AG20443 (cell line): ENCODE measurements at regions not wholly inside any gene's neighbourhood (a gene's known extent, or its start where the extent isn't known, plus 50 kb on each side); places are given as distances from the start of the nearest gene placed in this dataset.
"Not testable (repeated sequence)": the region's sequence is repeated elsewhere in the genome, so short reads cannot be mapped to it uniquely, and the experiment has no call there.

Experiments used
- DNase-seq: peaks from one replicate; pipeline ENCODE4 v3.0.0; 2012; ENCODE audit warnings: low spot score, mixed read lengths

GRCh38 chr7:13577566-13578145, 411.8 kb downstream of the ETV1 start:
- DNase-seq, result no peak

GRCh38 chr7:13578294-13578693, 411.2 kb downstream of the ETV1 start:
- no peak for DNase-seq

GRCh38 chr7:13581097-13581496, 408.4 kb downstream of the ETV1 start:
- DNase-seq, result no peak

- no peak for DNase-seq
These were observed 395.6 kb downstream of the ETV1 start for GRCh38 chr7:13593854-13594253.

GRCh38 chr7:13602036-13602435, 387.4 kb downstream of the ETV1 start:
- no peak for DNase-seq

GRCh38 chr7:13603016-13603415, 386.4 kb downstream of the ETV1 start:
- no peak for DNase-seq

- no peak for DNase-seq
These were observed 385.8 kb downstream of the ETV1 start for GRCh38 chr7:13603661-13604060.

GRCh38 chr7:13604178-13604577, 385.3 kb downstream of the ETV1 start:
- DNase-seq, result no peak

- DNase-seq, result no peak
These were observed 379.1 kb downstream of the ETV1 start for GRCh38 chr7:13610372-13610771.

GRCh38 chr7:13615679-13616078, 373.8 kb downstream of the ETV1 start:
- DNase-seq, result no peak

- no peak for DNase-seq
These were observed 362.0 kb downstream of the ETV1 start for GRCh38 chr7:13627455-13627854.

- DNase-seq, result peak; percentile 24
These were observed 361.0 kb downstream of the ETV1 start for GRCh38 chr7:13628239-13629001.

GRCh38 chr7:13631207-13632049, 358.0 kb downstream of the ETV1 start:
- not testable (repeated sequence) for DNase-seq

- DNase-seq, result no peak
These were observed 355.6 kb downstream of the ETV1 start for GRCh38 chr7:13633857-13634256.

GRCh38 chr7:13639396-13639795, 350.1 kb downstream of the ETV1 start:
- no peak for DNase-seq

- peak; percentile 31 for DNase-seq
These were observed 347.8 kb downstream of the ETV1 start for GRCh38 chr7:13641714-13642113.

GRCh38 chr7:13651167-13651566, 338.3 kb downstream of the ETV1 start:
- DNase-seq, result no peak

- DNase-seq, result no peak
These were observed 333.1 kb downstream of the ETV1 start for GRCh38 chr7:13656330-13656729.

GRCh38 chr7:13673290-13673689, 316.2 kb downstream of the ETV1 start:
- DNase-seq, result no peak

GRCh38 chr7:13682626-13683025, 306.8 kb downstream of the ETV1 start:
- DNase-seq, result no peak

- DNase-seq, result no peak
These were observed 302.0 kb downstream of the ETV1 start for GRCh38 chr7:13687500-13687899.

- no peak for DNase-seq
These were observed 296.9 kb downstream of the ETV1 start for GRCh38 chr7:13692548-13692947.

GRCh38 chr7:13702251-13702650, 287.2 kb downstream of the ETV1 start:
- no peak for DNase-seq
